Neural cell (in vitro differentiated cells): ENCODE measurements at regions not wholly inside any gene's neighbourhood (a gene's known extent, or its start where the extent isn't known, plus 50 kb on each side); places are given as distances from the start of the nearest gene placed in this dataset.
"Not testable (repeated sequence)": the region's sequence is repeated elsewhere in the genome, so short reads cannot be mapped to it uniquely, and the experiment has no call there.

Experiments used
- EP300 ChIP-seq: fragments of 450-650 bp; conservative IDR thresholded peaks from 2 replicates; pipeline ENCODE4 v1.6.1; 2014; ENCODE audit warnings: antibody characterized with exemption, mild to moderate bottlenecking, moderate library complexity; ENCODE audit not compliant: poor library complexity, severe bottlenecking
- EZH2 ChIP-seq: fragments of 200-600, 300-800 bp; shearing (Covaris generic), sonication (generic); IDR thresholded peaks from 2 replicates; pipeline ENCODE4 v1.6.1; 2014; ENCODE audit warnings: antibody characterized with exemption, low read length, borderline replicate concordance, mild to moderate bottlenecking; ENCODE audit not compliant: insufficient read depth, poor library complexity, severe bottlenecking
- POLR2AphosphoS5 ChIP-seq: IDR thresholded peaks from 2 replicates; pipeline ENCODE4 v1.6.1; 2012
- TAF1 ChIP-seq: IDR thresholded peaks from 2 replicates; pipeline ENCODE4 v1.6.1; 2012; ENCODE audit warnings: low read depth
- TF ChIP-seq, protein P1 (sequence below): fragments of 450-650 bp; IDR thresholded peaks from 2 replicates; pipeline ENCODE4 v1.5.1; 2014; ENCODE audit warnings: antibody characterized with exemption, mild to moderate bottlenecking, moderate library complexity; ENCODE audit not compliant: poor library complexity, severe bottlenecking

DNA sequence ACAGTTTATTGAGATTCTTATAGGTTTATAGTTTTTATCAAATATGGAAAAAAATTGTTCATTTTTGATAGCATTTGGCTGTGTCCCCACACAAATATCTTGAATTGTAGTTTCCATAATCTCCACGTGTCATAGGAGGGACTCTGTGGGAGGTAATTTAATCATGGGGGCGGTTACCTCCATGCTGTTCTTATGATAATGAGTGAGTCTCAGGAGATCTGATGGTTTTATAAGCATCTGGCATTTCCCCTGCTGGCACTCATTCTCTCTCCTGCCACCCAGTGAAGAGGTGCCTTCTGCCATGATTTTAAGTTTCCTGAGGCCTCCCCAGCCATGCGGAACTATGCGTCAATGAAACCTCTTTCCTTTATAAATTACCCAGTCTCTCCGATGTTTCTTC lies 420.6 kb upstream of the KAZN start:
- TF ChIP-seq, protein P1, sequence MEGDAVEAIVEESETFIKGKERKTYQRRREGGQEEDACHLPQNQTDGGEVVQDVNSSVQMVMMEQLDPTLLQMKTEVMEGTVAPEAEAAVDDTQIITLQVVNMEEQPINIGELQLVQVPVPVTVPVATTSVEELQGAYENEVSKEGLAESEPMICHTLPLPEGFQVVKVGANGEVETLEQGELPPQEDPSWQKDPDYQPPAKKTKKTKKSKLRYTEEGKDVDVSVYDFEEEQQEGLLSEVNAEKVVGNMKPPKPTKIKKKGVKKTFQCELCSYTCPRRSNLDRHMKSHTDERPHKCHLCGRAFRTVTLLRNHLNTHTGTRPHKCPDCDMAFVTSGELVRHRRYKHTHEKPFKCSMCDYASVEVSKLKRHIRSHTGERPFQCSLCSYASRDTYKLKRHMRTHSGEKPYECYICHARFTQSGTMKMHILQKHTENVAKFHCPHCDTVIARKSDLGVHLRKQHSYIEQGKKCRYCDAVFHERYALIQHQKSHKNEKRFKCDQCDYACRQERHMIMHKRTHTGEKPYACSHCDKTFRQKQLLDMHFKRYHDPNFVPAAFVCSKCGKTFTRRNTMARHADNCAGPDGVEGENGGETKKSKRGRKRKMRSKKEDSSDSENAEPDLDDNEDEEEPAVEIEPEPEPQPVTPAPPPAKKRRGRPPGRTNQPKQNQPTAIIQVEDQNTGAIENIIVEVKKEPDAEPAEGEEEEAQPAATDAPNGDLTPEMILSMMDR = not testable (repeated sequence)
- not testable (repeated sequence) for TF ChIP-seq TAF1, EP300, EZH2, POLR2AphosphoS5
